ENCODE measurements at regions not wholly inside any gene's neighbourhood (a gene's known extent, or its start where the extent isn't known, plus 50 kb on each side); places are given as distances from the start of the nearest gene placed in this dataset.

DNA sequence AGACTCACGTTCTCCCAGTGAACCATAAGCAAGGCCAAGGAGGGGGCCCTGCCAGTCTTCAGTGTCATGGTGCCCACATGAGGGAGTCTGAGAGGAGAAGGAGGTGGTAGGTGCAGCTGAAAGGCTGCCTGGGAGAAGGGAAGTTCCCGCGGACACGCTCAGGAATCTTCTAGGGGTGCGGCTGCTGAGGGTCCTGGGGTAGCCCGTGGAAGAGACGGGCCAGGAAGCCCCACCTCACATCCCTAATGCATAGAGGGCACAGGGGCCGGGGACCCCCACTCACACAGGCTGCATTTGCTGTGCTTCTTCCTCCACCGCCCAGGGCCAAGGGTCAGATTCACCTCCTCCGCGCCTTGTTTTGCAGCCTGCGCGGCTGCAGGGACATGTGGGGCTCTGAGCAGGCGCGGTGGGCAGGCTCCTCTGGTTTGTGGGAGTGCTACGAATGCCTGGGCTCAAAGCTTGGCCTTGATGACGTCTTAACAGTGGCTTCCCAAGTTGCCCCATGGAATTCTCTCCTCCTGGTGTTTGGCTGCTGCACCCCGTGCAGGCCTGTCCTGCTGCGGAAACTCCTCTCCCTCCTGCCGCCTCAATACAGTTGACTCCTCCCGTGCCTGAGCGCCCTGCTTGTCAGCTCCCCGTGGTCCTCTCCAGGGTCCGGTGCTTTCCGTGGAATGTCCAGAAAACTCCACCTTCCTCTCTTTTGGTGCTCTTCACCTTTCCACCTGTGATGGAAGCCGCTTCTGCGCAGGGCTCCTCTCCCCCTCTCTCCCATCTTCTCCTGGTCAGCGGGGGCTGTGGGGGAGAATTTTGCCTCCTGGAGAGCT lies 95.7 kb downstream of the VAPA start:
- no peaks in the 10 kb centered on the region for H3K9me3 Mint-ChIP-seq

DNA sequence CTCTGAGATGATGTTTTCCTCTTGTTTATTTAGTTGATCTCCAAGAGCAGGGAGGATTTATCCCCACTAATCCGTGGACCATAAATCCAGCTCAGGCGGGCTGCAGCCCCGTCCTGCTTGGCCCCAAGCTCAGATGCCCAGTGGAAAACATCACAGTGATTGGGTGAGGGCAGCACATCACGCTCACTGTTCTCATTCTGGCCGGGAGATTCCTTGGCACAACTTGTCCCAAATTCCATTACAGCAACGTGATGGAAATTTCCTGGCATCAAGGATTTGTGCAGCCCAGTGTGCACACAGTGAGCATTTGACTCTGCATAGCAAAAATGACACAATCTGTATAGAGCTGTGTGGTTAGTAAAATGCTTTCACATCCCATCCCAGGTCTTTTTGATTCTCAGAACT lies 96.8 kb downstream of the VAPA start:
- no peaks in the 10 kb centered on the region for H3K9me3 Mint-ChIP-seq
- H3K27me3 Mint-ChIP-seq (ENCODE audit: low read depth): no peaks in the 10 kb centered on the region
- H3K4me1 Mint-ChIP-seq (ENCODE audit: low read depth): no peaks in the 10 kb centered on the region
- H3K27ac Mint-ChIP-seq: no peak overlapping the region
- intact Hi-C loops (cut with micrococcal nuclease): no loop called here
- no peak for DNase-seq (ENCODE audit: low spot score)
- no peaks in the 10 kb centered on the region for H3K36me3 Mint-ChIP-seq (ENCODE audit: low read depth)
- no peak overlapping the region for H3K4me3 Mint-ChIP-seq (ENCODE audit: low read depth)

More for the DNA sequence above, 95.7 kb downstream of the VAPA start:
- no peak for DNase-seq (ENCODE audit: low spot score)
- H3K27me3 Mint-ChIP-seq (ENCODE audit: low read depth): no peaks in the 10 kb centered on the region
- H3K4me3 Mint-ChIP-seq (ENCODE audit: low read depth): no peak overlapping the region
- no peaks in the 10 kb centered on the region for H3K36me3 Mint-ChIP-seq (ENCODE audit: low read depth)
- H3K4me1 Mint-ChIP-seq (ENCODE audit: low read depth): no peaks in the 10 kb centered on the region
- intact Hi-C loops (cut with micrococcal nuclease): no loop called here
- H3K27ac Mint-ChIP-seq: no peak overlapping the region

DNA sequence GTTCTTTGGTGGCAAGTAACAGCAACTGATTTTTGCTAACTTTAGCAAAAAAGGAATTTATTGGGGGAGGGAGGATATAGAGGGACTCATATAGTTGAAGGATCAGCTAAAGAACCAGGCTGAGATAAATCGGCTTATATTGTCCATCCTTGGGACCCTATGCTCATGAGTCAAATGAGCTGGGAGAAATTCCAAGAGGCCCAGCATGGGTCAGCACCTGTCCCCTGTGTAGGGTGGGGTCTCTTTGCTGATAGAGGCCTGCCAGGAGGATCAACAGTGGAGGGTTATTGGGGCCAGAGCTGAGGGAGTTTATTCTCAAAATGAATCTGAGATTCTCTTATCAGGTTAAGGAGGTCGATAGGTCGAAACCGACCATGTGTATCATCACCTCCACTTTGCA lies 97.2 kb downstream of the VAPA start:
- Mint-ChIP-seq H3K4me1 (ENCODE audit: low read depth) (peaks cover under 1% of the 10 kb centered on the region), H3K36me3 (ENCODE audit: low read depth) (no peaks in the 10 kb centered on the region)
- intact Hi-C loops (cut with micrococcal nuclease): no loop called here

DNA sequence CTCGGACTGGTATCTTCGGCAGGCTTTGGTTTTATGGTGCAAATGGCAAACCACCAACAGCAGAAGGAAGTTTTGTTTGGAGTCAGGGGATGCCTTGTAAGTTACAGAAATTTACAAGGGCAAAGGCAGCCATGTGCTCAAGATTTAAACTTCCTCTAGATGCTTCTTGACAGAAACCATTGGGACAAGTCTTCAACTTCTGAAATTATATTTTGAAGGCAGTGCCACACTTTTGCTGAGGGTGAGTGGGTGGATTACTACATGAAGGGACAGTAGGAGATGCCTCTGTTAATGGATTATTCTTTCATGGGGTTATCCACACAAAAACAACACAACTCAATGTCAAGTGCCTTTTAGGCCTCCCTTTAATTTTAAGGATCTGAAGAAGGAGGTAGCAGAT lies 97.9 kb downstream of the VAPA start:
- Mint-ChIP-seq H3K9me3 (no peaks in the 10 kb centered on the region), H3K27ac (no peak overlapping the region)

More for the DNA sequence above, 97.2 kb downstream of the VAPA start:
- no peaks in the 10 kb centered on the region for H3K9me3 Mint-ChIP-seq
- DNase-seq (ENCODE audit: low spot score): no peak
- no peak overlapping the region for H3K27ac Mint-ChIP-seq
- H3K4me3 Mint-ChIP-seq (ENCODE audit: low read depth): no peak overlapping the region
- no peaks in the 10 kb centered on the region for H3K27me3 Mint-ChIP-seq (ENCODE audit: low read depth)

DNA sequence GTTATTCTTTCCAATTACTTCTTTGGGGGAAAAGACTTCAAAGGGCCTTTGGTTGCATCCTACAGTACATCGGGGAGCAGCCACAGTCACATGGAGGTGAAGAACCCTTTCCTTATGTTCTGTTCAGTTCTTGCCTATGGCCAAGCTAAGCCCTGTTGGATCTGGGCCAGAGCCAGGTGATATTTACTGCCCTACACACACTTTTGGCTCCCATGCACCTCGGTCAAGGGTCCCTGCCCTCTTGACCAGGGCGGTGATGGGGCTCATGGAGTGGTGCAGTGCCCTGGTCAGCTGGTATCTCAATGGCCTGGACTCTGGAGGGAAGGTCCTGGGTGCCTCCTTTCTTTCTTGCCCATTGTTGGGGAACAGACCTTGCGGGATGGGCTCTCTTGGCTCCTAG lies 98.7 kb downstream of the VAPA start:
- intact Hi-C loops (cut with micrococcal nuclease): no loop called here
- Mint-ChIP-seq H3K9me3 (no peaks in the 10 kb centered on the region), H3K27me3 (ENCODE audit: low read depth) (peaks cover 5% of the 10 kb centered on the region), H3K36me3 (ENCODE audit: low read depth) (no peaks in the 10 kb centered on the region), H3K27ac (no peak overlapping the region), H3K4me3 (ENCODE audit: low read depth) (no peak overlapping the region), H3K4me1 (ENCODE audit: low read depth) (peaks cover 8% of the 10 kb centered on the region)
- DNase-seq (ENCODE audit: low spot score): no peak

More for the DNA sequence above, 97.9 kb downstream of the VAPA start:
- no peak for DNase-seq (ENCODE audit: low spot score)
- no peaks in the 10 kb centered on the region for H3K36me3 Mint-ChIP-seq (ENCODE audit: low read depth)
- intact Hi-C loops (cut with micrococcal nuclease): no loop called here
- H3K4me1 Mint-ChIP-seq (ENCODE audit: low read depth): peaks cover 7% of the 10 kb centered on the region
- H3K4me3 Mint-ChIP-seq (ENCODE audit: low read depth): no peak overlapping the region
- H3K27me3 Mint-ChIP-seq (ENCODE audit: low read depth): peaks cover 3% of the 10 kb centered on the region

DNA sequence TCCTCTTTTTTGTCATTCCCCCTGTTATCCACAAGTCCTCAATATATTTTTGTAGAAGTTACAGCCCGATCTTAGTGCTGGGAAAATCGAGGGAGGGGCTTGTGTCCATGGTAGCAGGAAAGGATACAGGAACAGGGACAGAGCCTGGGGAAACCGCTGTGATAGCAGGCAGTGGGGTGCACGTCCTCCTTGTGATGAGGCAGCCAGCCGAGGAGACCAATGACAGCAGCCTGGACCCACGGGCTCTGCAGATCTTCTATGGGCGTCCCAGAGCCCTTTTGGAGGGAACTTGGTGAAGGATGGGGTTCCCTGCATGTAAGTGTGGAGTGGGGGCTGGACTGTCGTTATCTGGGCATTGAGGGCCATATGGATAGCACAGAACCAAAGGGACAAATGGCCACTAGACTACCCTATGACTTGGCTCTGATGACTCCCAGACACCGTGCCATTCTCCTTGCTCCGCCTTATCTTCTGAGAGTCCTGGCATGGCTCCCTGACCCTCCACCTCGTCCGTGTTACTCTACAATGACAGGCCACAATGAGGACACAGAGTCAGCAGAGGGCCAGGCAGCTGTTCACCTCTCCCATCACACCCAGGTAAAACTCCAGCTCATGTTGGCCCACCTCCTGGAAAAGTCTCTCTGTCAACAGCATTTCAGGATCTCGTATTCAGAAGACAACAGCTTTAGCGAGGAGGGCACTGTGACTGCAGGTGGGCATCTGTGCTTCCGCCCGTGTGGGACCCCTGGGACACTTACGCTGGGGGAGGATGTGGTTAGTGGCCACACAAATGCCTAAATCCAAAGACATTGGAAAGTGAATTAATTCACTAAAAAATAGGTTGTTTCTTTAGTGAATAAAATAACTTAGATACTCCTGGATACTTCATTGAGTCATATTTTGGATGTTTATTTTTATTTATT lies 100.1 kb downstream of the VAPA start:
- Mint-ChIP-seq H3K36me3 (ENCODE audit: low read depth) (no peaks in the 10 kb centered on the region), H3K27me3 (ENCODE audit: low read depth) (peaks cover 5% of the 10 kb centered on the region), H3K27ac (no peak overlapping the region), H3K4me3 (ENCODE audit: low read depth) (no peak overlapping the region), H3K4me1 (ENCODE audit: low read depth) (peaks cover 8% of the 10 kb centered on the region), H3K9me3 (no peaks in the 10 kb centered on the region)
- DNase-seq (ENCODE audit: low spot score): no peak
- intact Hi-C loops (cut with micrococcal nuclease): no loop called here

DNA sequence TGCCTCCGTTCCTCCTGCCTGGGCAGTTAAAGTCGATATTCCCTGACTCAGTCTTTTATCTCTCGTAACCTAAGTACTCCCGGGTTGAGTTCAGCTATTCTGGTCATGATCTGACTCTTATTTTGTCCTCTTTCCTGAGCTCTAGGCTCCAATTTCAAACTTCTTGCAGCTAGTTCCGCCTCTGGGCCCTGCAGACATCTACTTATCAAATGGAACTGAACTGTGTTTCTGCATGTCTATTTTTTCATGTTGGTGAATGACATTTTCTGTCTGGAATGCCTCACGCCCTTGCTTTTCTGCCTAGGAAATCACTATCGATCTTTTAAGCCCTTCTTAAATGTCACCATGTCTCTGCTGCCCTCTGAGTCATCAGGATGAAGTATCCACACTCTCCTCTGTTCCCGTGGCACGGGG lies 101.5 kb downstream of the VAPA start:
- intact Hi-C loops (cut with micrococcal nuclease): no loop called here
- DNase-seq (ENCODE audit: low spot score): no peak
- Mint-ChIP-seq H3K36me3 (ENCODE audit: low read depth) (no peaks in the 10 kb centered on the region), H3K9me3 (no peaks in the 10 kb centered on the region), H3K4me3 (ENCODE audit: low read depth) (no peak overlapping the region), H3K27ac (no peak overlapping the region), H3K27me3 (ENCODE audit: low read depth) (peaks cover 5% of the 10 kb centered on the region), H3K4me1 (ENCODE audit: low read depth) (peaks cover 8% of the 10 kb centered on the region)

DNA sequence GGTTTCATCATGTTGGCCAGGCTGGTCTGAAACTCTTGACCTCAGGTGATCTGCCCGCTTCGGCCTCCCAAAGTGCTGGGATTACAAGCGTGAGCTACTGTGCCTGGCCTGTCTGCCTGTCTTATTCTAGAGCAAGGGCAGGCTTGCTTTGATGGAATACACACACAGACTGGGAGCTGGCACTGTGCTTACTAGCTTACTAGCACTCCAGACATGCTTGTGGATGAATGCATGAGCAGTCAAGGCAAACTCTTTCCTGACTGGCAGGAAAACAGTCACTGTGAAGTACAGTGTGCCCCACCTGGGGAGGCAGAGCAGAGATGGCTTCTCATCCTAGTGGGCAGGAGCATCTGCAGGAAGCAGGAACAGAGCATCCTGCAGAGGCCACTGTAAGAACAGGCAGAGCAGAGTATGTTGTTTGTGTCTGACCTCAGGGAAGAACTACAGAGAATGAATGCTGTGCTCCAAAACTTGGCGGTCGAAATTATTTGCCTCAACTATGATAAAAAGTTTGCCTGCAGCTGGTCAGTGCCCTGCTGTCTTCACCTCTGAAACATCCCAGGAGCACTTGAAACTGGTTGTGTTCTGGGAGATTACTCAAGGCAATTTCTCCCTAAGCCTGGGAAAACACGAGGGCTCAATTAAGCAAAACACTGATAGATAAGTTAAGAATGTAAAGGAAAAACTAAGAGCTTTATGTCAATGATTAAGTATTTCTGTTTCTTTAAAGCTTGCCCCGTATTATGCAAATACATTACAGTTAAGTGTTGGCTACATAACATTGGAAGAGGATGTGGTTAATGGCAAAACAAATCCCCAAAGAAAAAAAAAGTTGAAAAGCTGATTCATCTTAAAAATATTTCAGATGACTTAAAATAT lies 102.4 kb downstream of the VAPA start:
- Mint-ChIP-seq H3K27ac (no peak overlapping the region), H3K4me1 (ENCODE audit: low read depth) (peaks cover 8% of the 10 kb centered on the region), H3K36me3 (ENCODE audit: low read depth) (no peaks in the 10 kb centered on the region), H3K27me3 (ENCODE audit: low read depth) (peaks cover 5% of the 10 kb centered on the region), H3K9me3 (no peaks in the 10 kb centered on the region), H3K4me3 (ENCODE audit: low read depth) (no peak overlapping the region)
- no peak for DNase-seq (ENCODE audit: low spot score)
- intact Hi-C loops (cut with micrococcal nuclease): no loop called here

DNA sequence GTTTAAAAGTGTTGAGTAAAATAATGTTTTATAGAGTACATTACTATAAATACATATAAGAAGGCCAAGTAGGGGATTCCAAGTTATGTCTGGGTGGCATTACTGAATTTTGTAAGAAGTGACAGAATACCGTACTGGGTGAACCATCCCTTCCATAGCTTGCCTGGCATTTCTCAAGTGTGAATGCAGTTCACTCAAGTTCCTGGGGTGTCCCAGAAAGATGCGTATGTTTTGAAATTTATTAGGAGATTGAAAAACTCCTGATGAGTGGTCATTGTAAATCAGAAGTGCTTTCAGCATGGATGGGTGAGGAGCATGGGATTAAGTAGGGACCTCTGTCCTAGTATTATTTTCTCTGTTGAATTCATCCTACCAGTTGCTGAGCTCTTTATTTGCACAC lies 103.2 kb downstream of the VAPA start:
- no peaks in the 10 kb centered on the region for H3K9me3 Mint-ChIP-seq
- no peak overlapping the region for H3K27ac Mint-ChIP-seq
- peaks cover 7% of the 10 kb centered on the region for H3K27me3 Mint-ChIP-seq (ENCODE audit: low read depth)
- H3K4me3 Mint-ChIP-seq (ENCODE audit: low read depth): no peak overlapping the region
- peaks cover 8% of the 10 kb centered on the region for H3K4me1 Mint-ChIP-seq (ENCODE audit: low read depth)
- no peaks in the 10 kb centered on the region for H3K36me3 Mint-ChIP-seq (ENCODE audit: low read depth)
- intact Hi-C loops (cut with micrococcal nuclease): no loop called here
- DNase-seq (ENCODE audit: low spot score): no peak

DNA sequence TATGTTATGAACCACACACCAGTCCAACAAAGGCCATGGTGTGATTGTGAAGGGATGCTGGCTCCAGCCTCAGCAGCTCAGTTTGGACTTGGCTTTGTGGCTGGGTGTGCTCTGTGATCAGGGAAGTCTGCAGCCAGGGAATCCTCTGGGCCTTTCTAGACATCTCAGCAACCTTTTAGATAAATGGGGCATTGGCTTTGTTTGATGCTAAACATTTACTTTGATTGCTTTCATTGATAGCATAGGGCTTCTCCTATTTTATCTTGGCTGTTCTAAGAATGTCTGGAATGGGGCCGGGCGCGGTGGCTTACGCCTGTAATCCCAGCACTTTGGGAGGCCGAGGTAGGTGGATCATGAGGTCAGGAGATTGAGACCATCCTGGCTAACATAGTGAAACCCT lies 104.5 kb downstream of the VAPA start:
- Mint-ChIP-seq H3K4me1 (ENCODE audit: low read depth) (peaks cover 8% of the 10 kb centered on the region), H3K27me3 (ENCODE audit: low read depth) (peaks cover 9% of the 10 kb centered on the region), H3K36me3 (ENCODE audit: low read depth) (no peaks in the 10 kb centered on the region), H3K4me3 (ENCODE audit: low read depth) (no peak overlapping the region), H3K27ac (no peak overlapping the region), H3K9me3 (no peaks in the 10 kb centered on the region)
- DNase-seq (ENCODE audit: low spot score): no peak
- intact Hi-C loops (cut with micrococcal nuclease): no loop called here

DNA sequence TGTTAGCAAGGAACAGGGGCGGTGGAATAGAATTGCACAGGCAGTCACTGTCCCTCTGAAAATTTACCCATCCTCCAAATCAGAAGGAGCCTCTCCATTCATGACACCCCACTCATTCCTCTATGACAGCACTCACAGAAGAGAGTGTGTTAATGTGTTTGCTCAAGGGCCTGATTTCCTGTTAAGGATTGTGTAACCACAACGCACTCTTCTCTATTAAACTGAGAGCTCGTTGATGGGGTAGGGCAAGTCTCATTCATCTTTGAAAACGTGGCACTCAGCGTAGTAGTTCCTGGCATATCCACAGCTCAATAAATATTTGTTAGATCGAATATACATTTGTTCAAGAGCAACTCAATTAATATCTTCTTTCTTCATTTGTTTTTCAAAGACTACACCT lies 106.4 kb downstream of the VAPA start:
- Mint-ChIP-seq H3K36me3 (ENCODE audit: low read depth) (no peaks in the 10 kb centered on the region), H3K4me1 (ENCODE audit: low read depth) (peaks cover 8% of the 10 kb centered on the region), H3K27me3 (ENCODE audit: low read depth) (peaks cover 9% of the 10 kb centered on the region), H3K4me3 (ENCODE audit: low read depth) (no peak overlapping the region), H3K9me3 (no peaks in the 10 kb centered on the region), H3K27ac (no peak overlapping the region)
- intact Hi-C loops (cut with micrococcal nuclease): no loop called here
- DNase-seq (ENCODE audit: low spot score): no peak

DNA sequence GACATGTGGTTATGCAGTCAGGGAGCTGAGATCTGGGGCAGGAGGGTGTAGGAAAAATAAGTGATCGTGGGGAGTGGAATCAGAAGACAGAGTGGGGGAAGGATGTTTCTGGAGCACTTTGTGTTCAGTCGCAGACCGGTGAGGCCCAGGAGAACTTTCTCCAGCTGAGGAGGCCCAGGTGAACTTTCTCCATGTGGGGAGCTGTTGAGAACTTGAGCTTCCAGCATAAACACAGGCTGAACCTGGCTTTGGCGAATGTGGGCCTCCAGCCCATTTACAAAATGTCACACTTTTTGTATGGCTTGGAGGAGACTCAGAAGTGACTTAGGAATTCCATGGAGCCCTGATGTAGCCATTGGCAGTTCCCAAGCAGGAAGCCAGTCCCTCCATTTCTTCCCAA lies 108.5 kb downstream of the VAPA start:
- H3K4me3 Mint-ChIP-seq (ENCODE audit: low read depth): no peak overlapping the region
- H3K4me1 Mint-ChIP-seq (ENCODE audit: low read depth): no peaks in the 10 kb centered on the region
- no peak for DNase-seq (ENCODE audit: low spot score)
- no peaks in the 10 kb centered on the region for H3K36me3 Mint-ChIP-seq (ENCODE audit: low read depth)
- no peak overlapping the region for H3K27ac Mint-ChIP-seq
- no peaks in the 10 kb centered on the region for H3K9me3 Mint-ChIP-seq
- H3K27me3 Mint-ChIP-seq (ENCODE audit: low read depth): peaks cover 4% of the 10 kb centered on the region
- intact Hi-C loops (cut with micrococcal nuclease): no loop called here
